NCI-H748 (cell line): ENCODE measurements at regions not wholly inside any gene's neighbourhood (a gene's known extent, or its start where the extent isn't known, plus 50 kb on each side); places are given as distances from the start of the nearest gene placed in this dataset.
"Not testable (repeated sequence)": the region's sequence is repeated elsewhere in the genome, so short reads cannot be mapped to it uniquely, and the experiment has no call there.

Experiments
- DNase-seq: peaks from one replicate; lab custom pipeline; 2025; ENCODE audit not compliant: unreplicated experiment; lab: John Stamatoyannopoulos, UW

- no peak for DNase-seq
Measured at GRCh38 chr4:148962539-148963290, 520.5 kb upstream of the NR3C2 start.

GRCh38 chr4:148961526-148961925 is 519.3 kb upstream of the NR3C2 start:
- no peak for DNase-seq

- DNase-seq = no peak
Measured at GRCh38 chr4:148958317-148958716, 516.1 kb upstream of the NR3C2 start.

GRCh38 chr4:148955564-148956297 is 513.5 kb upstream of the NR3C2 start:
- no peak for DNase-seq

DNA sequence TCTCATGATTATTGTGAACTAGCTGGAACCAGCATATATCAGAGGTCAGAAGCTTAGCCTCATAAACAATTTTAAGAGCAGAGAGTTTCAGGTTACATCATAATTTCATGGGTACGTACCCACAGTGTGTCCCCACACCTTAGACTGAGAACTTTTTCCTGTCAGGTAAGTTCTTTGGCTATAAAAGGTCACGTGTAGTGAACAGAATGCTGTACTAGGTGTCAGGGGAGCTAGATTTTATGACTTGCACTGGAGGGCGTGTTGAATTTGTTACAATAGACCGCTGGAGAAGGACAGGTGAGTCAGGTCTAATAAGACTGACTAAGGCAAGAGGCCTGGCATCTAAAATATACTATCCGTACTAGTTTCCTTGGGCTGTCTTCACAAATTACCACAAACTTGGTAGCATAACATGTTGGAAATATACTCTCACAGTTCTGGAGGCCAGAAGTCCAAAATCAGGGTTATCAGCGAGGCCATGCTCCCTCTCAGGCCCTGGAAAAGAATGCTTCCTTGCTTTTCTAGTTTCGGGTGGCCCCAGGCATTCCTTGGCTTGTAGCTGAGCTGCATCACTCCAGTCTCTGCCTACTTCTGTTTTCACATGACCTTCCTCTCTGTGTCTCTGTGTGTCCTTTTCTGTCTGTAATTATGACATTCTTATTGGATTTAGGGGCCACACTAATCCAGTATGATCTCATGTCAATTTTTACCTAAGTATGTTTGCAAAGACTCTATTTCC is 512.0 kb upstream of the NR3C2 start:
- peak; percentile 0 for DNase-seq

DNA sequence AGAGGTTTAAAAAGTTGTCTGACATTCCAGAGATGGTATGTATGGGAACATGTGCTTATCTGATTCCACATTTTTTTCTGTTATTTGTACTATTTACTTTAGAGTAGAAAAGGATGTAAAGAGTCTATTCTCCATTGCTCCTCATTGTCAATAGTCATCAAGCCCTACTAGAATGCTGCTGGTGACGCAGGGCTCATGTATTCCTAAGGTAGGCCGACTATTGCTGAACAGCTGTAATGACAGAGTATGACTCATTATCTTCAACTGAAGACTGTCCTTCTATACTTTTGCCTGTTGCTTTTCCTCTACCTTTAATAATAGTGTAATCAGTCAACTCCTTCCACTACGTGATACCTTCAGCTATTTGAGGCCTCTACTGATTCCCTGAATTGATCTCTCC is 509.1 kb upstream of the NR3C2 start:
- no peak for DNase-seq

GRCh38 chr4:148946271-148946670 is 504.1 kb upstream of the NR3C2 start:
- DNase-seq = no peak

GRCh38 chr4:148944839-148945219 is 502.6 kb upstream of the NR3C2 start:
- DNase-seq = no peak

DNA sequence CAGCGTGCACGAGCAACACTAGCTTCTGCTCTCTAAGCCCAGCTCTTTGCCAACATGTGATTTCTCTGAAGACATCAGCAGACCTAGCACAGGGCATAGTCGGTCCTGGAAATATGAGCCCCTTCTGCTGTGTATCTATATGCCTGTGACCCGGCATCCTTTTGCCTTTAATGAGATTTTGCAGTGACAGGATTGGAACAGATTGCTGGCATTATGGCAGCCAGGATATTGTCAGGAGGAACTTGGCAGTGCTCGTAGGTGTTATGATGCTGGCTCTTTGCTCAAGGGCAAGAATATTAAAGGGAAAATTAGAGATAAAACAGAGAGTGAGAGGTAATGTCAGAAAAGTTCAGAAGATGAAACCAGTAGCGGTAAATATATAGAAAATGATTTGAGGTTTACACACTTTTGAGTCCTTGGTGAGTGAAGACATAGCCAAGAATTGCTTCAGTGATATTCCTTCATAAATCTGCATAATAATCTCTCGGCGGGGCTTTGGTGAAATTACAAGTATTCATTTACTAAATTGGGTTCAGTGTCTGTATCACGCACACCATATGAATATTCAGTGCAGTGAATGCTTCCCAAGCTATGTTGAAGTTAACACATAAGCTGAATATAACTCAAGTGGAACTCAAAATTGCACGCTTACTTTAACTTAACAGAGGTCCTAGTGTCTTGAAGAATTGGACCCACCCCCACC is 502.1 kb upstream of the NR3C2 start:
- no peak for DNase-seq

DNA sequence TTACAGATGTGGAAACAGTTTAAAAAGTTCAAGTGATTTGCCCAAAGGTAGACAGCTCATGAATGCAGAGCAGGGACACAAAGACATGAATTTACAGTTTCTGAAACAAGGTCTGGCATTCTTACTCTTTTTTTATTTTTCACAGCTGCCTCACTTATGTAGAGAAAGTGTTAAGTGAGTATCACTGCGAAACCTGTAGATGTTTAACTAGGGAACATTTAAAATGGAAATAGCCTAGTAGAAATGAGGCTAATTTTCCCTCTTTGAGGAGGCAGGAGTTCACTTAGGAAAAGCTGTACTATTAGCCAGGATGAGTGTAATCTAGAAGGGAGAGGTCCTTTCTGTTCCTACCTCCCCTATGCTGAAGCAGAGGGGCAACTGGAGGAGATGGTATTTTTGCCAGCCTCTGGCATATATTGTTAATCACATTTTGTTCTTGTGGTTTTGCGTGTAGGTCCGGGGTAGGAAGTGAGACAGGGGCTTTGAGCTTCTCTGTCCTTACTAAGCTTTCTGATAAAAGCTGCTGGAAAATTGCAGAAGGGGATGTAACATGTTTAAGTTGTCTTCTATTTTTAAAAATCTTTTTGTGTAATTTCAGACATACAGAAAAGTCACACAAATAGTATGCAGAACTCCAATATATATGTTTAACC is 492.8 kb upstream of the NR3C2 start:
- no peak for DNase-seq

DNA sequence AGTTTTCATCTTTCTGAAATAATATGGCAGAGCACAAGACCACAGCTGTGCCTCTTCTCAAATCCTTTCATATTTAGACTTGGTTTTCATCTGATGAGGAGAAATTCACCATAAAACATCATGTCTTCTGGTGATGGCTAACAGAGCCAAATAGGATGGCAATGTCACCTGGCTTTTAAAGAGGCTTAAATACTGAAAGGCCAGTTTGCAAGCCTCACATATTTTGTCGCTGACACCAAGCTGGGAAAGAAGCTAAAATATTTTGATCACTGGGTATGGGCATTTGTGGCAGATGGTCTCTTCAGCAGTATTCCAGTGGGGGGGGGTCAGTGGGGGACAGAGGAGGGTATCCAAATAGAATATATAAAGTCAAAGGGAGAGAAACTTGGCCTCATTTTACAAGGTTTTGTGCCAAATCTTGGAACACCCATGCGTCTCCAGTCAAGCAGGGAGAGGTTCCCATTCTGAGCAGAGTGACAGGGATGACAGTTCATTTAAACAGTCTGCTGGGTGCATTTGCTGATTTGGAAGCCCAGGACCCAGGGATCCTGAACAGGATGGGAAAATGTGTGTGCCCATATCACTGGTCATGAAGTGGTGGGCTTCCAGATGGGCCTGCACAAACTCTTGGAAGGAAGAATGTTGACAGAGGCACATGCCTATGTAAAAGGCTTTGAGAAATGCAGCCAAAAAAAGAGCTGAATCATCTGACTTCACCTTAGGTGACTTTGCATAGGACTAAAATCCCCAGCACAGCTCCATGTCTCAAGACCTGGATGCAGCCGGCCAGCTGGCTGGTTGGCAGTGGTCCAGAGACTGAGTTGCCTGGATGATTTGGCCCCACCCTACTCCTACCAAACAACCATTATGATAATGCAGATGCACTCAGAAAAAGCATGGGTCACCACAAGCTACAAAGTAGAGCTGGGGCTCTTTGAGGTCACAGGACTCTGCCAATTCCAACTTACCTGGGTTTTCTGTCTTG is 484.4 kb upstream of the NR3C2 start:
- DNase-seq = peak; percentile 61

- DNase-seq = no peak
Measured at GRCh38 chr4:148923881-148924280, 481.7 kb upstream of the NR3C2 start.

DNA sequence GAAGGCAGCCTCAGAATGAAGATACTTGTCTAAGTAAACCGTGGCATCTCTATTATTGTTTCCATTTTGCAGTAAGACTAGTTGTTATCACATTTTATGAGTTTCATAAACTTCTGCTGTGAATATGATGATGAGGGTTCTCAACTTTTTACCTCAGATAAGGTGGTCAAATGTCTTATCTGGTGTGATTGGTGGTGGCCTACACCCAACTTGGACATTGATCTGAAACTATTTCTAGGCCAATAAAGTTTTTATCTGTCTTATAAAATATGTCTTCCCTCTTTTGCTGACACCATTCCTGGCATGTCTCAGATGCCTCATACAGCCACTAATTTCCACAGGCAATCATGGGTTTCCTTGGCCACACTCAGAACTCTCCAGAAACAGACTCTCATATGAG is 480.3 kb upstream of the NR3C2 start:
- no peak for DNase-seq

DNA sequence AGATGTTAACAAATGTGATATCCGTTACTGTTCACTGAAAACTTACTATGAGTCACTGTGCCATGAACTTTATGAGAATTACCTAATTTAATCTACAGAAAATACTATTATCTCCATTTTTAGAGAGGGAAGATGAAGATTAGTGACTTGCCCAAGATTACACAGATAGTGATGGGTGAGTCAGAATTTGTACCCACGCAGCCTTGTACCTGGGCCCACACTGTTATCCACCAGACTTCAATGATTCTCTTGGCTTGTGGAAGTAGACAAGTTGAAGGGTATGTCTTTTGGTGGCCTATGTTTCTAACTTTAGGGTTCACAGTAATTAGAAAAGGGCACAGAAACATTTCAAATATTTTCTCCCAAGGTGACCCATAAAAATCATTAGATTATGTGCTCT is 472.5 kb upstream of the NR3C2 start:
- DNase-seq = no peak

GRCh38 chr4:148914301-148914700 is 472.1 kb upstream of the NR3C2 start:
- DNase-seq = no peak

- DNase-seq = no peak
Measured at GRCh38 chr4:148903388-148903787, 461.2 kb upstream of the NR3C2 start.

- no peak for DNase-seq
Measured at GRCh38 chr4:148901075-148901705, 459.0 kb upstream of the NR3C2 start.

GRCh38 chr4:148898139-148898538 is 455.9 kb upstream of the NR3C2 start:
- DNase-seq = not testable (repeated sequence)

GRCh38 chr4:148893095-148893494 is 450.9 kb upstream of the NR3C2 start:
- no peak for DNase-seq
